SK-N-MC (cell line): ENCODE measurements at regions not wholly inside any gene's neighbourhood (a gene's known extent, or its start where the extent isn't known, plus 50 kb on each side); places are given as distances from the start of the nearest gene placed in this dataset.

Experiments
- DNase-seq: peaks from one replicate; pipeline ENCODE4 v3.0.0-alpha.2; 2011; ENCODE audit warnings: low read depth, low spot score
- H3K27ac ChIP-seq: fragments of 200-600 bp; sonication (generic); 2 replicates; pipeline ENCODE4 v1.5.1; 2016; ENCODE audit warnings: mixed run types
- H3K36me3 ChIP-seq: fragments of 200-600 bp; sonication (generic); 2 replicates; pipeline ENCODE4 v1.6.1; 2017; ENCODE audit warnings: antibody characterized with exemption, low read length, mixed read lengths; ENCODE audit not compliant: insufficient read depth
- H3K4me3 ChIP-seq: fragments of 200-600 bp; sonication (generic); 2 replicates; pipeline ENCODE4 v1.5.1; 2016
- H3K9ac ChIP-seq: fragments of 200-600 bp; sonication (generic); 2 replicates; pipeline ENCODE4 v1.8.0; 2017; ENCODE audit warnings: mixed run types, mixed read lengths; ENCODE audit not compliant: insufficient read length
- H3K9me3 ChIP-seq: fragments of 200-600 bp; sonication (generic); 2 replicates; pipeline ENCODE4 v1.6.1; 2017; ENCODE audit warnings: low read depth, mild to moderate bottlenecking, antibody characterized with exemption, low read length, moderate library complexity, mixed read lengths
- EZH2 ChIP-seq: fragments of 200-600 bp; sonication (generic); IDR thresholded peaks from one replicate; pipeline ENCODE4 v1.6.1; 2017; ENCODE audit warnings: antibody characterized with exemption
- FOXP2 ChIP-seq: optimal IDR thresholded peaks from 2 replicates; pipeline ENCODE3; 2011; ENCODE audit warnings: mild to moderate bottlenecking, moderate library complexity; ENCODE audit not compliant: insufficient read depth; ENCODE audit errors: extremely low read length, control extremely low read depth
- POLR2AphosphoS5 ChIP-seq: IDR thresholded peaks from 2 replicates; pipeline ENCODE4 v1.6.1; 2012; ENCODE audit warnings: mild to moderate bottlenecking, low read depth, low read length, borderline replicate concordance

DNA sequence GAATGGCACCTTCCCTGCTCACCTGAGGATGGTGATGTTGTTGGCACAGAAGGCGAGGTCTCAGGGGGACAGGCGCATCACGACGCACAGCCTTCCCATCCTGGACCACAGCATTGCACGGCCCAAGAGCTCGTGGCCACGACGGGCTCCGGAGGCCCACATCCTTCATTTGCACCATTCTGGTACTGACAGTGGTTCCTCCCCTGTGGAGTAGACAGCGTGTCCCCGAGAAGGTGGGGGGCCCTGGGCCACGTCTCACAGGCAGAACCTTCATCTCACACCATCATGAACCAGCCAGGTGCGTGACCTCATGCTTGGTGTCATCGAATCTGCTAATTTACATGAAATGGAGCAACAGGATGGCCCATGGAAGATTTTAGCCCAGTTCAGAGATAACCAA is 180.0 kb downstream of the CTTN start:
- no peak for DNase-seq
- TF ChIP-seq EZH2: no peak
- TF ChIP-seq FOXP2: no peak
- no peak for TF ChIP-seq POLR2AphosphoS5
- H3K9me3 ChIP-seq: no peaks in the 10 kb centered on the region

DNA sequence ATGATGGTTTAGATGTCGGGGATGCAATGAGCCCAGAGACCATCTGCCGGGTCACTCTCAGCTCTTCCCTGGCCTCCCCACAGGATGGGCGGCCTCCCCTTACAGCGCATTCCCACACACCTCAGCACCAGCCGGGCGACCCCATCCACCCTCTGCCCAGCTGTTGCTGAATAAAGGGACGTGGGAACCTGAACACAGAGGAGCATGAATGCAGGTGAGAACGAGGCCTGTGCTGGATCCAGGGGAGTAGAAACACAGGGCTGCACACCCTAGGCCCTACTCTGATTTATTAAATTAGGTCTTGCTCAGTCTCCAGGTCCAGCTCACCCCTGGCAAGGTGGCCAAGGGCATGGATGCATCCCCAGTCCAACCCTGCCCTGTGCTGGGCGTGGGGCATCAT is 180.5 kb downstream of the CTTN start:
- TF ChIP-seq POLR2AphosphoS5 (no peak), FOXP2 (no peak), EZH2 (no peak)
- DNase-seq: no peak
- Histone ChIP-seq H3K36me3 (no peaks in the 10 kb centered on the region), H3K27ac (no peak overlapping the region), H3K9ac (no peak overlapping the region), H3K4me3 (no peak overlapping the region), H3K9me3 (no peaks in the 10 kb centered on the region)

More for the DNA sequence above, 180.0 kb downstream of the CTTN start:
- Histone ChIP-seq H3K36me3 (no peaks in the 10 kb centered on the region), H3K4me3 (no peak overlapping the region), H3K9ac (no peak overlapping the region), H3K27ac (no peak overlapping the region)

DNA sequence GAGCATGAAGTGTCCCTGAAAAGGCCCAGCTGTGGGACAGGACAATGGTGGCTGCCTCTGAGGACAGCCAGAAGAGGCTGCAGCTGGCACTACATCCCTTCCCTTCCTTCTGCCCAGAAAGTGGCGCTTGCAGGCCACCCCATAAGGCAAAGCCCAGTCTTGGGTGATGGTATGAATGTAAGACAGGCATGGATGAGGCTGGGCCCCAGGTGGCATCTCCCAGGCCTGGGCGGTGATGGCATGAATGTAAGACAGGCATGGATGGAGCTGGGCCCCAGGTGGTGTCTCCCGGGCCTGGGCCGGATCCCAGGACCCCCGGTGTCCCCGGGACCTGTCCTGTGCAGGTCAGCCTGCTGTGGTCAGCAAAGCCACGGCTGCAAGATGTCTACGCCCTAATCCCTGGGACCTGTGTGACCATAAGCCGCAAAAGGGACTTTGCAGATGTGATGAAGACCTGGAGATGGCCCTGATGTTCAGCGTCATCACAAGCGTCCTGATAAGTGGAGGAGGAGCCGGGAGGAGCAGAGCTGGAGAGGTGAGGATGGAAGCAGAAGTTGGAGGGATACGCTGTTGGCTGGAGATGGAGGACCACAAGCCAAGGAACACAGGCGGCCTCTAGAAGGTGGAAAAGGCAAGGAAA is 181.1 kb downstream of the CTTN start:
- no peaks in the 10 kb centered on the region for H3K36me3 ChIP-seq
- no peak overlapping the region for H3K9ac ChIP-seq
- DNase-seq: no peak
- no peaks in the 10 kb centered on the region for H3K9me3 ChIP-seq
- H3K27ac ChIP-seq: no peak overlapping the region
- TF ChIP-seq EZH2 (no peak), FOXP2 (no peak), POLR2AphosphoS5 (no peak)
- no peak overlapping the region for H3K4me3 ChIP-seq

DNA sequence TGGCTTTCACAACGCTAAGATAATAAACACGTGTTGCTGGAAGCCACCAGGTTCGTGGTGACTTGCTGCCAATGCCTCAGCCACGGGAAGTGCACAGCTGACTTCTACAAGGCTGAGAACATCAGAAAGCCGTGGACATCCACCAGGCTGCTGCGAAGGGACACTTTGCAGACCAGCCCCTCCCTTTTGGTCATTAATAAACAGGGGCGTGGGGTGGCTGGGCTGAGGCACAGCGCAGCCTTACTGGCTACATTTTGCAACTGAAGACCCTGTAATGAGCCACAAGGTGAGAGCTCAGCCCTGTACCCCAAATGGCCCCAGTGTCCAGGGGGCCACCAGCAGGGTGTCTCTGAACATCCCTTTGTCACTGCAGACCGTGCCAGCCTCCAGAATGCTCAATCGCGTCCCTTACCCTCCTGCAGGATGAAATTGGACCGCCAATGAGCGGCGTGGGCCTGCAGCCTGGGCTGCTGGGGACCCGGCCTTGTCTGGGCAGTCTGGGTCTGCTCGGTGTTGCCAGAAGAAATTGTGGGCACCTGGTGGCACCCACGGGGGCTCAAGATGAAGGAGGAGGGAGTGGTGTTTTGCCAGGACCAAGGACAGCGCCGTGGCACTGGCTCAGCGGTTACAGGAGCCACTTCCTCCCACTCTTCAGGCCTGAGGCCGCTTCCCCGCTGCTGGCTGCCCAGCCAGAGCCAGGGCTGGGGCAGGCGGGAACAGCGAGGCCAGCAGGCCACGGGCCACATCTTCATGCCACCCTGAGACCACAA is 181.9 kb downstream of the CTTN start:
- no peak for DNase-seq
- Histone ChIP-seq H3K9me3 (no peaks in the 10 kb centered on the region), H3K4me3 (no peak overlapping the region), H3K9ac (no peak overlapping the region), H3K27ac (no peak overlapping the region), H3K36me3 (no peaks in the 10 kb centered on the region)
- no peak for TF ChIP-seq EZH2
- no peak for TF ChIP-seq FOXP2
- no peak for TF ChIP-seq POLR2AphosphoS5

DNA sequence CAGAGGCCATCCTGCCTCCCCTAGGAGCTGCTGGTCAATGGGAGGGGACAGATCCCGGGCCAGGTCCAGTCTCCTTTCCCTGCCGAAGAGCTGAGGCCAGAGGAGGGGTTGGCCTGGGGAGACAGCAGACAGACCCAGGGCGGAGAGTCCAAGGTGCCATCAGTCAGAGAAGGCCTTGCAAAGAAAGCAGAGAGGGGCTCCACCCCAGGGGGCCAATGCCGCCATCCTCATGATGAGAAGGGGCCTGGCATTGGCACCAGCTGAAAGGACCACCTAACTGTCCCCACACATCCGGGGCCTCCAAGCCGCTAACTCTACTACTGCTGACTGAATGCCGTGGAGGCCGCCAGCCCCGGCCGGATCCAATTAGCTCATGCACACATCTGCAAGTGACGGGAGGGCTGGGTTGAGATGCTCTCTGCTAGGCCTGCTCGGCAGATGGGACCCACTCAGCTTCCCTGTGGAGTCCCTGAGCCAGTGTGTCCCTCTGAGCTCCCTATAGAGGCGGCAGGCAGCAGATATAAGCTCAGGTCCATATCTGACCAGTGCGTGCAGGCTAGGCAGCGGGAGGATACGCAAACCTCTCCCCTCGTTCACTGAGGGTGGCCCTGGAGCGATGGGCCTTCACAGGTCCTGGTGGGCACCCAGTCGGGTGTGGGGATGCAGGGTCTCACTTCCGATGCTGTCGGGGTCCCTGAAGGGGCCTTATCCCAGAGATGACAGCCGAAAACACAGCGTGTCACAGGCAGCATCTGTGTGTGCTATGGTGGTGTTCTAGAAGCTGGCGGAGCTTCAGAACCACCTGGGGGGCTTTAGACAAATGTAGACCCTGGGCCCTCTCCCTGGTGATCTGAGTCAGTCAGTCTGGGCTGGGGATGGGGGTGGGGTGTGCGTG is 183.9 kb downstream of the CTTN start:
- DNase-seq: no peak
- H3K36me3 ChIP-seq: no peaks in the 10 kb centered on the region
- no peak overlapping the region for H3K9ac ChIP-seq
- H3K4me3 ChIP-seq: no peak overlapping the region
- H3K9me3 ChIP-seq: no peaks in the 10 kb centered on the region
- no peak for TF ChIP-seq EZH2
- TF ChIP-seq FOXP2: no peak
- no peak for TF ChIP-seq POLR2AphosphoS5
- no peak overlapping the region for H3K27ac ChIP-seq

DNA sequence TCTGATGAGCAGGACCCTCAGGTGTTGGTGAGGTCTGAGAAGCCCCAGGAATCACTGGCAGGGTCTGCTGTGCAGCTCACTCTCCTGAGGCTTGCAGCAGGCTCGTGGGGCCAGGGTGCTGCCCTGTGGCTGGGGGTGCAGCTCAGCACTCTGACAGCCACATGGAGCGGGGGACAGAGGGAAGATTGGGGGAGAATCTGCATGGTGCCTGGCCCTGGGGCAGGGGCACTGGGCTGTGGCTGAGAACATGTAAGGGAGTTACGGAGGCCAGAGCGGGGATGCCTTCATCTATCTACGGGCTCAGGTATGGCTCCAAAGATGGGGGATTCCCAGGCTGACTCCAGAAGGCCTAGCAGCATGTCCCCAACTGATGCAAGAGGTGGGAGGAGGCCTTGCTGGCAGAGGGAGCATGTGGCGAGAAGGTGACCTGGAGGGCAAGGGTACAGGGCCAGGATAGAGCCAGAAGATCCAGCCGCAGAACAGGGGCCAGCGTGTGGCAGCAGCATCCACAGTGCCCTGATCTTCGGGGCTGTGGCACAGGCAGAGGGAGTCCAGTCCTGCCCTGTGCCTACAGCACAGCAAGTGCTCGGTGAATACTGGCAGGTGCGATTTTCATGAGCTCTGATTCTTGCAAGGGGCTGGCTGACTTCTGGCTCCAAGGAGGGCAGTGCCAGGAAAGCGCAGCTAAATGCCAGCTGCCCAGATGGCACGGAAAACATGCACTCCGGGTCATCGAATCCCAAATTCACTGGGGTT is 184.7 kb downstream of the CTTN start:
- H3K36me3 ChIP-seq: no peaks in the 10 kb centered on the region
- H3K9me3 ChIP-seq: no peaks in the 10 kb centered on the region
- no peak overlapping the region for H3K27ac ChIP-seq
- no peak for DNase-seq
- no peak overlapping the region for H3K9ac ChIP-seq
- TF ChIP-seq EZH2 (no peak), POLR2AphosphoS5 (no peak), FOXP2 (no peak)
- no peak overlapping the region for H3K4me3 ChIP-seq

DNA sequence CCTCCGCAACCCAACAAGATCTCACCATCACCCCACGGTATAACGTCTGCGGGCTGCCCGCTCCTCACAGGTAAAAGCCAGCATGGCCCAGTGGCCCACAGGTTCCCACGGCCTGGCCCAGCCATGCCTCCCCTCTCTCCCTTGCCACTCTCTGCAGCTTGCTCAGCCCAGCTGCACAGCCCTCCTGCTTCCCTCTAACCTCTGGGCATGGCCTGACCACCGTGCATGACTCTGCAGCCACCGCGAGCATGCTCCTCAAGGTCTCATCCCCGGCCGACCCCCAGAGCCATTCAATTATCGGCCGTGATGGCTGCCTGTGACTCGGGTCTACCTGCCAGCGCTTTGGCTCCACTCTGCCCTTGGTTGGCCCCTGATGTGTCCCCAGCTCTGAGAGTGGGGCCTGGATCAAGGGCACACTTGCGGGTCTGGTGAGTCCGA is 185.5 kb downstream of the CTTN start:
- DNase-seq: no peak
- Histone ChIP-seq H3K4me3 (no peak overlapping the region), H3K27ac (no peak overlapping the region), H3K36me3 (no peaks in the 10 kb centered on the region), H3K9ac (no peak overlapping the region), H3K9me3 (no peaks in the 10 kb centered on the region)
- TF ChIP-seq EZH2: no peak
